Activated CD4-positive, alpha-beta T cell treated with anti-CD3 and anti-CD28 coated beads for 24 hours (primary cell): ENCODE measurements at regions not wholly inside any gene's neighbourhood (a gene's known extent, or its start where the extent isn't known, plus 50 kb on each side); places are given as distances from the start of the nearest gene placed in this dataset.
"Not testable (repeated sequence)": the region's sequence is repeated elsewhere in the genome, so short reads cannot be mapped to it uniquely, and the experiment has no call there.

ENCODE experiments used
- DNase-seq, 2 donors: peaks; one replicate each; pipeline ENCODE4 v3.0.0-alpha.2; 2020; ENCODE audit warnings: low read depth in 2 of 2

GRCh38 chr20:12821249-12821648 lies 187.5 kb upstream of the SPTLC3 start:
- no peak for DNase-seq

DNA sequence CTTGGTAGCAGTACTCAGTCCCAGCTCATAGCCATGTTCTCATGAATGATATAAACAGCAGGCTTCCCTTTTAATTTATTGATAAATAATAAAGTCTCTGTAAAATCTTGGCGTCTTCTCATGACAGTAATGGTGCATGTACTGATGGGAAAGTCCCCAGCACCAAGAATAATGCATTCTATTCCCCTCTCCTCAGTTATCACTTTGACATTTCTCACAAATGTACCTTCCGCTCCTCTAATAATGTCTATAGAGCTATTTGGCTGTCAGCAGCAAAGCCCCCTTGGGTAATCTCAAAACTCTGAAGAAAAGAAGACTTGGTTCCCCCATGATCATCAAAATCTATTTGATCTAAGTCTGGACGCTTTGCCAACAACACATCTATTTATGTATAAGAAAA lies 185.0 kb upstream of the SPTLC3 start:
- DNase-seq, result no peak

DNA sequence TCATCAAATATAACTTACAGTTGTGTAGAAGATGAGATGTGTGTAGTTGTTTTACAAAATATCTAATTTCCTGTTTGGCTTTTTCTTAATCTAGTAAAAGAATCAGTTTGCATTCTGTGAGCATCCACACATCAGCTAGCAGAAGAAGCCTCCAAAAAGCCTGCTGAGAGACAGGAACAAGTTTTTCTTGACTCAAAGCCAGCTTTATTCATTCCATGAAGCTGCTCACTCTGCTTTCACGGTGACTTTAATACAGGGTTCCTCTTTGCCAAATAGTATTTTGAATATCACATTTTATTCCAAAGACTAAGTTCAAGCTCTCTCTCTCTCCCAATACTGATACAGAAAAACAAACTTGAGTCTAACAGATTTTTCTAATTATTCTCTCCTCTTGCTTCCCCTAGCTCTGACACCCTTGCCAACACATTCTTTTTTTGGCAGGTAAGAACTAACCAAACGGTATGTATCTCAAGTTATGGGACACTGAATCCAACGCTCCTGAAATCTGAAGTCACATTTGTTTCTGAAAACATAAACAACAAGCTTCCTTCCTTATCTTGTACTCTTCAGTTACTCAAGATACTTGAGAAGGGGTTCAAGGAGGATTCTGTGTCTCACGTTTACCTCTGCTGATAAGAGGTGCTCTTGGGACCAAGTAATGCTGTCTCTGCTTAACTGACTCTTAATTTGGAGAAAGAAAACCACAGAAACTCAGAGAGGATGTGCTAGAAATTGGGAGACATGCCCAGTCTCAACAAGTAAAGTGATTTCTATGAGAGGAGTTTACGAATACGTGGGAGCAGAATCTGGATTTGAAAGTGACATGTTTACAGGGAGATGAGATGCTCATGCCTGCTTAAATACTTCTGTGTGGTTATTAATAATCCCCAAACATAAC lies 184.2 kb upstream of the SPTLC3 start:
- no peak for DNase-seq

GRCh38 chr20:12825226-12825595 lies 183.6 kb upstream of the SPTLC3 start:
- no peak for DNase-seq

GRCh38 chr20:12827816-12828385 lies 180.9 kb upstream of the SPTLC3 start:
- DNase-seq, result no peak

GRCh38 chr20:12829170-12829569 lies 179.6 kb upstream of the SPTLC3 start:
- DNase-seq, result no peak

DNA sequence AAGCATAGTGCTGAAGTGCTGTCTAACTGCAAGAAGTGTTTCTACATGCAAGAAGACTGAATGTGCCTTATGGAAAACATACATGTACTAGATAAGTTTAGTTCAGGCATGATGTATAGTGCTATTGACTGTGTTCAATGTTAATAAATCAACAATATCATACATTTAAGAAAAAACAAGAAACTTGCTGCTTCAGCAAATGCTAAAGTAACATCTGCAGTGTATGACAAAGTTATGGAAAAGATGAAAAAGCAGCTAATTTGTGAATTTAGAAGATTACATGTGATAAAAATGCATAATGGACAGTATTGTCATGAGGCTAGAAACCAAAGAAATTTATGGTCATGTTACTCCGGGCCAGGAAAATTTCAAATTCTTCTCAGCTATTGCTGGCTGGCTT lies 174.9 kb upstream of the SPTLC3 start:
- DNase-seq, result no peak

- no peak for DNase-seq
Measured at GRCh38 chr20:12835999-12836398, 172.8 kb upstream of the SPTLC3 start.

GRCh38 chr20:12837646-12838045 lies 171.1 kb upstream of the SPTLC3 start:
- no peak for DNase-seq

DNA sequence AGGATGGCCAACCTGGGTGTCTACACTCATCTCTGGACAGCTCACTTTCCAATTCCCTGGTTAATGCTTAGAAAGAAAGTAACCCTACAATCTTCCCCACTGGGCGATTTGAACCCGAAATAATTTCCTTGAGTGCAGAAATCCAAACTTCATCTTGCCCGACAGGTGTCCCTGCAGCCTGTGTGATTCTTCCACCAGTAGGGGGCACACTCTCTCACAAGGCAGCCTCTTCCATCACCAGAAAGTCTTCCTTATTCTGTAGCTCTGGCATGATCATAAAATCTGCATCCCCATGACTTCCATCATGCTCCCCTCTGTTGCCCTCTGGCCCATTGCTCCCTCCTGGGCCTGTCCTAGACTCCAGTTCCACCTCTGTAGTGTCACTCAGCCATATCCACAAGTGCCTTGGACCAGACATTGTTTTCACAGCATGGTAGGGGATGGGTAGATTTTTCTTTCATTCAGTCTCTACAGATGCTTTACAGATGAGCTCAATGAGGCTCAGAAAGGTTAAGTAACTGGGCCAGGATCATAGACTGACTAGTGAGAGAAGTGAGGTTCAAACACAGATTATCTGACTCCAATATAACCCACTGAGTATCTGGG lies 170.4 kb upstream of the SPTLC3 start:
- no peak for DNase-seq

DNA sequence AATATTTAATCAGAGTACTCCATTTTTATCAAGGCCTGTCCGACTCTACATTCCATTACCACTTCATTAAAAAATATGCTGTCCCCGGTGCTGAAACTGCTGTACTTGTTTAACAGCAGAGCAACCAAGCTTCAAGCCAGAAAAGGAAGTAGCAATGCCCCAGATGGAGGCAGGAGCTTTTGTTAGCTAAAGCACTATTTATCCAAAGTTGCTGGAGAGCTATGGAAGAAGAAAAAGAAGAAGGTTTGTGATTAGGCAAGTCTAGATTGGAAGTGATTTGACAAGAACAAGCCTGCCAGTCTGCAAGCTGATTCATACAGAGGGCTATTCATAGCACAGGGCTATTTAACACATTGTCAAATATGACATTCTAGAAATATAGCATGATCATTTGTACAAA lies 160.9 kb upstream of the SPTLC3 start:
- DNase-seq, result no peak

- DNase-seq, result no peak
Measured at GRCh38 chr20:12849225-12849910, 159.4 kb upstream of the SPTLC3 start.

GRCh38 chr20:12857643-12858042 lies 151.1 kb upstream of the SPTLC3 start:
- not testable (repeated sequence) for DNase-seq

DNA sequence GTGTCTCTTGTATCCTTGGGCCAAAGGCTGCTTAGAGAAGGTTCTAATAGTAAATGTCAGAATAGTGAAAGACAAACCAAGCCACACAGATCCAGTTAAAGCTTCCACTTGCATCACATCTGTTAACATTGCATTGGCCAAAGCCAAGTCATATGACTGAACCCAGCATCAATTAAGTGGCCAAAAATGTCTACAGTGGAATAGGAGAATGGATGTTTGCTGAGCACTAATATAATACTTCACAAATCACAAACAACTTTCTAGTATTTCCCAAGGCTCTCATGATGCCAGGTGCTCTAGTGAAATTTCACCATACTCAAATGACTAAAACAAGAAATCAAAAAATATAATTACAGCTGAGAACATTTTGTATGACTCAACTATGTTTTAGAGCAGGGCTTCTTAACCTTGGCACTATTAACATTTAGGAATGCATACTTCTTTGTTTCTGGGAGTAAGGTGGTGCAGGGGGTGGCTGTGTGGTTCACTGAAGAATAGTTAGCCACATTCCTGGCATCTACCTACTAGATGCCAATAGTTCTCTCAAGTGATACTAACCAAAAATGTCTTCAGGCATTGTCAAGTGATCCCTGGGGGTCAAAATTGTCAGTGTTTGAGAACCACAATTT lies 148.0 kb upstream of the SPTLC3 start:
- DNase-seq, result no peak

DNA sequence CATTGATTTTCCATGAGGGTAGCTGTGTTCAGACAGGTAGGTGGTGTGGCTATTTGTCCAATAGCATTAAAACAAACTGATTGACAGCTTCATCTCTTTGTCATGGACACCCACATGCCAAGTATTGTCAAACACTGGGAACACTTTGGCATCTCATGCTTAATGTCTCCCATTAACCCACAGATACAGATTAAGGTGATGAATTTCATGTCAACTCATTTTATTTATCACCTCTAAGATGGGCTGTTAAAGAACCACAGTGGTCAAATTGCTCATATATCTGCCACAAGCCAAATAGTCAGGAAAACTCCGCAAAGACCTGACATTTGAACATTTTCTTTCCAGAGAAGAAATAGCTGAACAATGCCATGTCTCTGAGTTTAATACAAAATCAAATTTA lies 139.1 kb upstream of the SPTLC3 start:
- no peak for DNase-seq

- DNase-seq, result no peak
Measured at GRCh38 chr20:12870588-12870987, 138.2 kb upstream of the SPTLC3 start.

GRCh38 chr20:12874933-12875332 lies 133.8 kb upstream of the SPTLC3 start:
- no peak for DNase-seq

DNA sequence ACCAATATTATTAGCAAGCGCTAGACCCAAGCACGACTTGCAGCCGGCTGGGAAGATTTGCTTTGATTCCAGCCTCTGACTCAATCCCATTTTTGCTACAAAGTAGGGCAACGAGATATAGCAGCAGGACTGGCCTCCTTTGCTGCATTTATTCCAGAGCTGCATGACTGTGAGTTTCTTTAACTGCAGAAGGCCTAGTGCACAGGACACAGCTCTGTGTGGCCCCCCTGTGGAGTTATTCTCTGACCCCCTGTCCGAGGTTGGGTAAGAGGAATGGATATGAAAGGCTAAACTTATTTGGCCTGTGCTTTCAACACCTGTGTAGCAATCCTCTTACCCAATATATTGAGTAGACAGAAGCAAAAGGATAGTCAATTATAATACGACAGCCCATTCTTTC lies 133.3 kb upstream of the SPTLC3 start:
- no peak for DNase-seq

GRCh38 chr20:12882832-12883506 lies 125.8 kb upstream of the SPTLC3 start:
- DNase-seq, result no peak

DNA sequence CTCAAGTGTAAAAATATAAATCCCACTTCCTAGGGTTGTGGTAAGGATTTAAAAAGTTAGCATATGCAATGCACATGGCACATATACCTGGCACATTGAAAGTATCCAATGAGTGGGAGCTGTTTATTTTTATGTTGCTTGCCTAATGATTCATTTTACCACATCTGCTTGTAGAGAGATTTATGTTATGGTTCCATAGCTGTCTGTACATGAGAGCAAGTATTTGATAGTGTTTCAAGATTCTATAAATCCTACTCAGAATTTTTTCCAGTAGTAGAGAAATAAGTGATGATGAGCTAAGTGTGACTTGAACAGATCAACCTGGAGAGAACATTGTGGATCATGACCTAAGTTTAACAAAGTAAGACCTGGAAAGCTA lies 125.3 kb upstream of the SPTLC3 start:
- DNase-seq, result no peak

GRCh38 chr20:12886618-12887363 lies 122.0 kb upstream of the SPTLC3 start:
- no peak for DNase-seq
